GM18858 (cell line): ENCODE measurements at regions not wholly inside any gene's neighbourhood (a gene's known extent, or its start where the extent isn't known, plus 50 kb on each side); places are given as distances from the start of the nearest gene placed in this dataset.

Experiments
- ATAC-seq: cut with Tn5 transposase; IDR thresholded peaks from one replicate; pipeline ENCODE4 v1.9.1; 2021; ENCODE audit not compliant: unreplicated experiment

- ATAC-seq: no peak
Observed at GRCh38 chr5:5583832-5584231, 161.4 kb downstream of the ICE1 start.

- ATAC-seq: no peak
Observed at GRCh38 chr5:5583023-5583765, 160.7 kb downstream of the ICE1 start.

- no peak for ATAC-seq
Observed at GRCh38 chr5:5581080-5581479, 158.6 kb downstream of the ICE1 start.

GRCh38 chr5:5576744-5577143, 154.3 kb downstream of the ICE1 start:
- ATAC-seq: no peak

GRCh38 chr5:5575461-5575860, 153.0 kb downstream of the ICE1 start:
- no peak for ATAC-seq

GRCh38 chr5:5573798-5574380, 151.4 kb downstream of the ICE1 start:
- ATAC-seq: no peak

- ATAC-seq: no peak
Observed at GRCh38 chr5:5572976-5573797, 150.7 kb downstream of the ICE1 start.

GRCh38 chr5:5572010-5572865, 149.8 kb downstream of the ICE1 start:
- no peak for ATAC-seq

GRCh38 chr5:5570646-5571045, 148.2 kb downstream of the ICE1 start:
- no peak for ATAC-seq

GRCh38 chr5:5564898-5565297, 142.4 kb downstream of the ICE1 start:
- no peak for ATAC-seq

- no peak for ATAC-seq
Observed at GRCh38 chr5:5560016-5560415, 137.5 kb downstream of the ICE1 start.

GRCh38 chr5:5558638-5559527, 136.4 kb downstream of the ICE1 start:
- no peak for ATAC-seq

- ATAC-seq: no peak
Observed at GRCh38 chr5:5558102-5558501, 135.6 kb downstream of the ICE1 start.

- no peak for ATAC-seq
Observed at GRCh38 chr5:5551499-5551898, 129.0 kb downstream of the ICE1 start.

- no peak for ATAC-seq
Observed at GRCh38 chr5:5546408-5546807, 123.9 kb downstream of the ICE1 start.

- ATAC-seq: no peak
Observed at GRCh38 chr5:5544094-5544663, 121.7 kb downstream of the ICE1 start.

GRCh38 chr5:5542654-5543053, 120.2 kb downstream of the ICE1 start:
- no peak for ATAC-seq

GRCh38 chr5:5540065-5540464, 117.6 kb downstream of the ICE1 start:
- ATAC-seq: no peak
